GM13976 (cell line): ENCODE measurements at regions not wholly inside any gene's neighbourhood (a gene's known extent, or its start where the extent isn't known, plus 50 kb on each side); places are given as distances from the start of the nearest gene placed in this dataset.

Experiments used
- DNase-seq: peaks from one replicate; pipeline ENCODE4 v3.0.0; 2012; ENCODE audit warnings: low spot score
- in situ Hi-C: fragments of 300-500 bp; cut with MboI; formaldehyde crosslinking; loops from one replicate; pipeline ENCODE4 v1.12.0; 2022; ENCODE audit warnings: low sequenced_read_pairs, mixed read lengths, inconsistent platforms; ENCODE audit not compliant: unreplicated experiment
- TF ChIP-seq, protein P1 (sequence below): IDR thresholded peaks from 2 replicates; pipeline ENCODE4 v1.5.1; 2012; ENCODE audit warnings: borderline replicate concordance, mild to moderate bottlenecking; ENCODE audit not compliant: insufficient read depth; ENCODE audit errors: extremely low read depth, missing control alignments, control extremely low read depth

- in situ Hi-C loops, result no loop called here
- DNase-seq, result no peak
- TF ChIP-seq, protein P1, sequence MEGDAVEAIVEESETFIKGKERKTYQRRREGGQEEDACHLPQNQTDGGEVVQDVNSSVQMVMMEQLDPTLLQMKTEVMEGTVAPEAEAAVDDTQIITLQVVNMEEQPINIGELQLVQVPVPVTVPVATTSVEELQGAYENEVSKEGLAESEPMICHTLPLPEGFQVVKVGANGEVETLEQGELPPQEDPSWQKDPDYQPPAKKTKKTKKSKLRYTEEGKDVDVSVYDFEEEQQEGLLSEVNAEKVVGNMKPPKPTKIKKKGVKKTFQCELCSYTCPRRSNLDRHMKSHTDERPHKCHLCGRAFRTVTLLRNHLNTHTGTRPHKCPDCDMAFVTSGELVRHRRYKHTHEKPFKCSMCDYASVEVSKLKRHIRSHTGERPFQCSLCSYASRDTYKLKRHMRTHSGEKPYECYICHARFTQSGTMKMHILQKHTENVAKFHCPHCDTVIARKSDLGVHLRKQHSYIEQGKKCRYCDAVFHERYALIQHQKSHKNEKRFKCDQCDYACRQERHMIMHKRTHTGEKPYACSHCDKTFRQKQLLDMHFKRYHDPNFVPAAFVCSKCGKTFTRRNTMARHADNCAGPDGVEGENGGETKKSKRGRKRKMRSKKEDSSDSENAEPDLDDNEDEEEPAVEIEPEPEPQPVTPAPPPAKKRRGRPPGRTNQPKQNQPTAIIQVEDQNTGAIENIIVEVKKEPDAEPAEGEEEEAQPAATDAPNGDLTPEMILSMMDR, result no peak
Observed at GRCh38 chr12:4171742-4172141, 101.8 kb upstream of the CCND2 start.

DNA sequence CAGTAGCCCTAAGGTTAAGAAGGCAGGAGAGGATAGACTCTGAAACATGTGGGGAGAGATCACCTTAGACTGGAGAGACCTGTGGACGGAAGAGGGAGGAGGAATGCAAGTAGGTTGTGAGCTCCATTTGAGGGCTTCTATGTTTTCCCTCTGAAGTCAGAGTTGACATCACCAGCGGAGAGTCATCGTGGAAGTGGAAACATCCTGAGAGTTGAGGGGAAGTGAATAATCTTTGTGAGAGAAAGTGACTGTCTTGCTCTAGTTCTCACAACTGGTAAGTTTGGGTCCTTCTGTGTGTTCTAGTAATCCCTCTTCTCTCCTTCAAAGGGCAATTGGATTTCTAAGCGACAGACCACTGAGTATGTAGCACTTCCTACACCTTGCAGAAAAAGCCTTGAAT is 103.6 kb upstream of the CCND2 start:
- in situ Hi-C loops, result no loop called here
- TF ChIP-seq, protein P1, result no peak
- no peak for DNase-seq

- in situ Hi-C loops, result no loop called here
- DNase-seq, result no peak
- TF ChIP-seq, protein P1, result no peak
Observed at GRCh38 chr12:4169531-4169930, 104.0 kb upstream of the CCND2 start.

GRCh38 chr12:4168036-4168435 is 105.5 kb upstream of the CCND2 start:
- no peak for DNase-seq
- in situ Hi-C loops, result no loop called here
- TF ChIP-seq, protein P1, result no peak

- in situ Hi-C loops, result no loop called here
- peak; percentile 78 for DNase-seq
- TF ChIP-seq, protein P1, result no peak
Observed at GRCh38 chr12:4164559-4165558, 108.7 kb upstream of the CCND2 start.

DNA sequence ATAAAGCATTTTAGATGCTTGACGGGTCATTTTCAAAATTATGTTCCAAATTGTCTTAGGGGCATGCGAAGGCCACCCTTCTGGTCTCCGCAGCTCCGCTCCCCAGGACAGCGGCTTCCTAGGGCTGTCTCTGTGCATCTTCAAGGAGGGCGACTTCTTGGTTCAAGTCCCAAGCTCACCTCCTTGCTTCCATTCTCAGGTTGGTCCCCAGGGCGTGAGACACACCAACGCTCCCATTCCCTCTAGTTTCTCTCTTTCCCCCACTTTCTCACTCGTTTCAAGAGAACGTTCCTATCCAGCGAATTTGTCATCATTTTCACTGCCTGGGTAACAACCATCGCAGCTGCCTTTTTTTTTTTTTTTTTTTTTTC is 109.4 kb upstream of the CCND2 start:
- no peak for DNase-seq
- TF ChIP-seq, protein P1, result no peak
- in situ Hi-C loops, result no loop called here
